Right kidney (tissue), 1 donor: ENCODE measurements at regions not wholly inside any gene's neighbourhood (a gene's known extent, or its start where the extent isn't known, plus 50 kb on each side); places are given as distances from the start of the nearest gene placed in this dataset.
A peak's percentile ranks its signal among the peaks of the same experiment; 100 is the strongest.

ENCODE experiments used
- DNase-seq: peaks from one replicate; pipeline ENCODE4 v3.0.0-alpha.2; 2016

GRCh38 chr2:219902891-219903552, 275.6 kb downstream of the SLC4A3 start:
- DNase-seq: peak; percentile 31

- DNase-seq: no peak
These were observed 278.2 kb downstream of the SLC4A3 start for GRCh38 chr2:219905640-219906039.

GRCh38 chr2:219906114-219907010, 278.9 kb downstream of the SLC4A3 start:
- no peak for DNase-seq

- DNase-seq: no peak
These were observed 279.6 kb downstream of the SLC4A3 start for GRCh38 chr2:219907011-219907365.

- DNase-seq: no peak
These were observed 281.1 kb downstream of the SLC4A3 start for GRCh38 chr2:219908538-219908937.

GRCh38 chr2:219911541-219911940, 284.1 kb downstream of the SLC4A3 start:
- DNase-seq: no peak

GRCh38 chr2:219912491-219912921, 285.1 kb downstream of the SLC4A3 start:
- DNase-seq: peak; percentile 51

GRCh38 chr2:219914577-219914976, 287.1 kb downstream of the SLC4A3 start:
- no peak for DNase-seq

- no peak for DNase-seq
These were observed 288.9 kb downstream of the SLC4A3 start for GRCh38 chr2:219916281-219916680.

GRCh38 chr2:219916726-219917440, 289.5 kb downstream of the SLC4A3 start:
- DNase-seq: no peak

GRCh38 chr2:219918254-219918653, 290.8 kb downstream of the SLC4A3 start:
- no peak for DNase-seq

GRCh38 chr2:219918944-219919343, 291.5 kb downstream of the SLC4A3 start:
- no peak for DNase-seq

GRCh38 chr2:219919506-219919905, 292.1 kb downstream of the SLC4A3 start:
- DNase-seq: no peak

GRCh38 chr2:219929835-219930234, 302.4 kb downstream of the SLC4A3 start:
- DNase-seq: no peak

- no peak for DNase-seq
These were observed 312.2 kb downstream of the SLC4A3 start for GRCh38 chr2:219939647-219940046.

GRCh38 chr2:219944866-219945265, 317.4 kb downstream of the SLC4A3 start:
- no peak for DNase-seq

- no peak for DNase-seq
These were observed 318.6 kb downstream of the SLC4A3 start for GRCh38 chr2:219946021-219946420.

GRCh38 chr2:219946529-219946928, 319.1 kb downstream of the SLC4A3 start:
- DNase-seq: no peak

- no peak for DNase-seq
These were observed 320.1 kb downstream of the SLC4A3 start for GRCh38 chr2:219947575-219947974.

- no peak for DNase-seq
These were observed 321.6 kb downstream of the SLC4A3 start for GRCh38 chr2:219949053-219949452.

- DNase-seq: no peak
These were observed 323.7 kb downstream of the SLC4A3 start for GRCh38 chr2:219951099-219951498.

- no peak for DNase-seq
These were observed 326.9 kb downstream of the SLC4A3 start for GRCh38 chr2:219954331-219954730.

- no peak for DNase-seq
These were observed 330.4 kb downstream of the SLC4A3 start for GRCh38 chr2:219957820-219958219.
